Endothelial cell of hepatic sinusoid (primary cell): ENCODE measurements at regions not wholly inside any gene's neighbourhood (a gene's known extent, or its start where the extent isn't known, plus 50 kb on each side); places are given as distances from the start of the nearest gene placed in this dataset.

Experiments used
- in situ Hi-C: cut with HindIII; loops from 2 replicates; pipeline ENCODE4 v1.10.0; 2017; ENCODE audit warnings: low sequenced_read_pairs

DNA sequence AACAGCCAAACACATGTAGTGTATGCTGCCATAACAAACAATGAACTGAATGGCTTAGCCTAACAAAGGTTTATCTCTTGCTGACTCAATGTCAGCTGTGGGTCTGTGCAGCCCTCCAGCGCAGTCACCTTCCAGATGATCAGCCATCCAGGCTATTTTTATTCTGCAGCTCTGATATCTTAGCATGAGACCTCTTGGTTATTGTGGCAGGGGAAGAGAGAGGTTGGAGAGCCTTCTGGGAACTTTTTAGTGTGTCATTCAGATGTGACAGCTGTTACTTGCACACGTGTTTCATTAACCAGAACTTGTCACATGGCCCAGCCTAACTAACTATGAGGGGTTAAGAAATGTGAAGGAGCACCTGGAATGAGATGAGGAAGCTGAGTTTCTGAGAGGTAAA, 202.5 kb downstream of the DHX35 start:
- in situ Hi-C loops: loop anchor here (5.0 kb wide), 1 partner anchor 47 kb away; no protein-coding TSS in a partner anchor

DNA sequence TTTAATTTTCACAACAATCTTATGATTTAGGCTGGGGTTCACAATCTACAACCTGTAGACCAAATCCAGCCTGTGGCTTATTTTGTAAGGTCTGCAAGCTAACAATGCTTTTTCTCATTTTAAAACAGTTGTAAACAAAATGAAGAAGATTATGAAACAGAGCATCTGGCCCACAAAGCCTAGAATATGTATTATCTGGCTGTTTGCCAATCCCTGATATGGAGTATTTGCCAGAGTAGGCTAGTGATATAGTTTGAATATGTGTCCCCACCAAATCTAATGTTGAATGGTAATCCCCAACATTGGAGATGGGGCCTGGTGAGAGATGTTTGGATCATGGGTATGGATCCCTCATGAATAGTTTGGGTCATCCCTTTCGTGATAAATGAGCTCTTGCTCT, 201.8 kb downstream of the DHX35 start:
- in situ Hi-C loops: no loop called here

GRCh38 chr20:39161900-39162299, 199.8 kb downstream of the DHX35 start:
- in situ Hi-C loops: no loop called here

GRCh38 chr20:39155971-39156370, 193.8 kb downstream of the DHX35 start:
- in situ Hi-C loops: no loop called here

- in situ Hi-C loops: no loop called here
Measured at GRCh38 chr20:39152742-39153141, 190.6 kb downstream of the DHX35 start.

GRCh38 chr20:39152126-39152525, 190.0 kb downstream of the DHX35 start:
- in situ Hi-C loops: no loop called here

GRCh38 chr20:39150501-39150900, 188.4 kb downstream of the DHX35 start:
- in situ Hi-C loops: no loop called here

DNA sequence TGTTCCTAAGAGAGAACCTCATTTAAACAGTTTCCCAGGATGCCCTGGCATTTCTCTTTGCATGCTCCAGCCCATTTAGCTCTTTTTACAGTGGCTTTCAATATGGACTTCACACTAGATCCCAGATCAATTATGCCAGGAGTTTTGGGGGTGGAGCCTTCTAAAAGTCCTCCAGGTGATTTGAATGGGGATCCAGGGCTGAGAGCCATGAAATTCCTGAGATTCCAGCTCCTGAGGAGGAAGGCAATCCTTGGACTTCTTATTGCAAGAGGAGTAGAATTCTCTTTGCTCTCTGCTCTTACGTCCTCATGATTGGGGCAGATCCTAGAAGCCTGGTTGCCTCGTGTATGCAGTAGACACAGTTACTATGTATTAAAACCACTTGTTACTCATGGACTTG, 184.2 kb downstream of the DHX35 start:
- in situ Hi-C loops: no loop called here

DNA sequence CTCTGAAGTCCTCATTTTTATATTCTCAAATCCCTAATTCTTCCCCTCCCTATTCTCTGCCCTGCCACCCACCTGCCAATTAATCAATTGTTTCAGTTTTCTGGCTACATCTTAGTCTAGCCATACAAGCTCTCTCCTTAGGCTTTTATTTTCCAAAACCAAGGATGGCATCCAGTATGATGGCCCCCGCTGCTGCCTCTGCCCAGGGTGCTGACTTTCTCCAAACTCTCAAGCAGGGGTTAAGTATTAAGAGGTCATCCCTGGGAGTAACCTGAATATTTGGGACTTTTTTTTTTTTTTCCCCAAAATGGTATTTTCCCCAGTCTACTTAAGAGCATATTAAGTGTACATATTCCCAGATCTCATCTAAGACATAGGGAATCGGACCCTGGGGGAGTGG, 183.8 kb downstream of the DHX35 start:
- in situ Hi-C loops: no loop called here

DNA sequence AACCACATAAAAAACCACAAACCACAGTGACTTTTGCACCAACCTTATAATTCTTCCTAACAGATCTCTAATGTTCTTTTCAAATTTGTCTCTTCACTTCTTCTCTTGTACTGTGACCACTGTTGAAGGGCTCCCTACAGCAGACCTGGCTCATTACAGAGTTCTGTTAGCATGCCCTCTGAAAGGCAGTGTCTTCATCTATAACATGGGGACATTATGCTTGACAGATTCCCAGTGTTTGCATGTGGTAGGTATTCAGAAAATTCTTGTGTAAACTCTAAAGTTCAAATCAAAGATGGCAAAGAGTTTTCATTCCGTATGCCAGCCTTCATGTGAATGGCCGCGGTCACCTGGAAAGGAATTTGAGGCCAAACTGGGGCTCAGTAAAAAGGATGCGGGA, 182.6 kb downstream of the DHX35 start:
- in situ Hi-C loops: no loop called here

GRCh38 chr20:39142407-39143096, 180.4 kb downstream of the DHX35 start:
- in situ Hi-C loops: no loop called here

- in situ Hi-C loops: no loop called here
Measured at GRCh38 chr20:39137299-39137698, 175.2 kb downstream of the DHX35 start.

GRCh38 chr20:39136798-39137197, 174.7 kb downstream of the DHX35 start:
- in situ Hi-C loops: no loop called here

DNA sequence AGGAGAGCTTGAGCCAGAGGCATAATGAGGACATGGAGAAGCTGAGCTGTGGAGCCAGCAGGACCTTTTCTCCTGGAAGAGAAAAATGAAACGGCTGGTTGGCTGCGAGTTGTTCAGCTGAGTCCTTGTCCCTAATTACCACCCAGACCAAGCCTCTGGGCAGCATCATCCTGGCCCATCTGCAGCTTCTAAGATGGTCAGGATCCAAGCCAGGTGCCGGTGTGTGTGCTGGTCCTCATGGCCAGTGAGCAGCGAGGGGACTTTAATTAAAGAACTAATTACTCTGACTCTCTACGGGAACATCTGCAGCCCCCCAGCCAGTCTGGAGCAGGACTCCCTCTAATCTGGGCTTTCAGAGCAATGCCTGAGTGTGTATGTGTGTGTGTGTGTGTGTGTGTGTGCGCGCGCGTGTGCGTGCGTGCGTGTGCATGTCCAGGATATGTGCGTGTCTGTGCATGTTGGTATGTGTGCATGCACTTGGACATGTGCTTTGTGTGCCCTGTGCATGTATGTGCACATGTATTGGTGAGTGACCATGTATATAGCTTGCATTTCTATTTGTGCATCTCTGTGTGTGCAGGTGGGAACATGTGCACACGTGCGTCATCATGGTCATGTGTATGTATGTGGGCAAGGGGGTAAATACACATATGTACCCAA, 173.9 kb downstream of the DHX35 start:
- in situ Hi-C loops: no loop called here

GRCh38 chr20:39133201-39133600, 171.1 kb downstream of the DHX35 start:
- in situ Hi-C loops: no loop called here

- in situ Hi-C loops: no loop called here
Measured at GRCh38 chr20:39132511-39132910, 170.4 kb downstream of the DHX35 start.

GRCh38 chr20:39132093-39132492, 169.9 kb downstream of the DHX35 start:
- in situ Hi-C loops: no loop called here

DNA sequence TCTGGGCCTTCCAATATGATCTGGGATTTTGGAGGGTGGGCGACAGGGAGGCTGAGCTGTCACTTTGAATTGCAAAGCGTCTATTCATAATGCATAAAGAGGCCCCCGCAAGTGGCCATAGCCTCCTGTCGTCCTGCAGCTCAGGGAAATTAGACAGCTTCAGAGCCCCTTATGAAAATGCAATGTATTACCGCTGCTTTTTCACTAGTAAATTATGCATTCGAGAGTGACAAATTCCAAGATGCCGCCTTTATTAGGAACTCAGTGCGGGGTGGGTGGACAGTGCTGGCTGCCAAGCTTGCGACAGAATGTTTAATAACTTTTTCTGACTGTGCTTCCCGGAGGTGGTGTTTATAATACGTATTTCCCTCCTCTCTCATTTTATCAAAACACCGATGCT, 168.5 kb downstream of the DHX35 start:
- in situ Hi-C loops: no loop called here

DNA sequence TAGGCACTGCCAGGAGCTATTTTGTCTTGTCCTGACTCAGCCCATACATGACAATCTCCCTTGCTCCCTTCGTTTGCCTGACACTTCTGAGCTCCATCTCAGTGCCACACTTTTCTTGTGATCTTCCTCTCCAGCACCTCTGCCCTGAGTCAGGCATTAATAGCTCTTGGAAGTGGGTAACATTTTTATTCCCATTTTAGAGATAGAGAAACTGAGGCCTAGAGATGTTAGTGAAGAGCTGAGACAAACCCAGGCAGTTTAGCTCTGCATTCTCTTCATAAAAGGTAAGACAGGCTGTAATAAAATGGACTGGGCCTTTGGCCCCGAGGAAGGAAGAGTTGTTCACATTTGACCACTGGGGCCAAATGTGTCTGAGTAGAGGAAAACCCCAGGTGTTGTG, 167.4 kb downstream of the DHX35 start:
- in situ Hi-C loops: no loop called here

- in situ Hi-C loops: no loop called here
Measured at GRCh38 chr20:39124064-39124463, 161.9 kb downstream of the DHX35 start.

DNA sequence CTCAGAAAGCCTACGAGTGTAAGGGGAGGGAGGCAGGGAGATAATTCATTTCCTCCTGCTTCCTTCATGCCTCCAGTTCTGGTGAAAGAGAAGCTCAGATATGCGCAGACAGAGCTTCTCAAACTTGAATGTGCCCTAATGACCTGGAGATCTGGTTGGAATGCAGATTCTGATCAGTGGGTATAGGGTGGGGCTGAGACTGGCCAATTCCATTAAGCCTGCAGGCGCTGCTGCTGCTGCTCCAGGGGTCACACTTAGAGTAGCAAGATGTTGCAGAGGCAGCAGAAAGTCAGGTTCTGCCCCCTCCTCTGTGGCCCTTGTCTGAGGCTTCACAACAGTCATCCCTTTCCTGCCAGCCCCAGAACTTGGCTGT, 161.0 kb downstream of the DHX35 start:
- in situ Hi-C loops: no loop called here

GRCh38 chr20:39117491-39117890, 155.3 kb downstream of the DHX35 start:
- in situ Hi-C loops: loop anchor here (5.0 kb wide), 1 partner anchor 50 kb away; no protein-coding TSS in a partner anchor

DNA sequence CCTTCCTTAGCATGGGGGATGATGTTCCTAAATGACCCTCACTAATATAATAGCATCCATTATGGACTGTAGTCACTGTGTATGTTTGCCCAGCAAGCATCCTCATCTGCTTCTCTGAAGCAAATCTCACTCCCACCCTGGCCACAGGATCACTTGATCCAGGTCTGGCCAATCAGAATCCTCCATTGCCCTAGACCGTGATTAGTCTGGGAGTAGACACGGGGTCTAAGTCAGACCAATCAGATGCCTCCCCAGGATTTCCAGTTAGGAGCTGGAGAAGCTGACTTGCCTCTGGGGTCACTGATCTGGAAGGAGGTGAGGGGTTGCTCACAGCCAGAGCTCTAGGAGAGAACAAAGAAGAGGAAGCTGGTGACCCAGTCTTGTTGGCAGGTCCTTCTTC, 153.9 kb downstream of the DHX35 start:
- in situ Hi-C loops: loop anchor here (5.0 kb wide), 1 partner anchor 51 kb away; no protein-coding TSS in a partner anchor
